ENCODE measurements at regions not wholly inside any gene's neighbourhood (a gene's known extent, or its start where the extent isn't known, plus 50 kb on each side); places are given as distances from the start of the nearest gene placed in this dataset.

DNA sequence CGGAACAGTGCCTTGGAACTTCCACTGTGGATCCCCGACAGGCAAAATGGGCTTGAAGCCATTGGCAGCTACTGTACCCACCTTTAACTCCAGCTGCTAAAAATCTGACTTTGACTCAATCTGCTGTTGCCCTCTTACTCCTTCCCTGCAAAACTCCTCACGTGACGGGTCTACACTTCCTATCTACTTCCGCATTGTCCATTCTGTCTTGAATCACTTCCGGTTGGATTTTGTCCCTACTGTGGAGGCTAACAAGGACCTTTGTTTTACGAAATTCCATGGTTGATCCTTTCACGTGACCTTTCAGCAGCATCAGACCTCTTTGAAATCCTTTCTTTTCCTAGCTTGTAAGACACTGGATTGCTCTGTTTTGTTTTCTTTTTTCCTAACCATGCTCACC lies 268.4 kb downstream of the PRDM2 start:
- TF ChIP-seq CTCF (IDR thresholded peaks at IDR 0.05; ENCODE audit: extremely low read depth in 1 of 2, insufficient read depth in 1 of 2, low read depth in 1 of 2, low read length in 2 of 2) = no peak
- no peak for TF ChIP-seq MYC (IDR thresholded peaks at IDR 0.05; ENCODE audit: low read depth, low read length)
- TF ChIP-seq POLR2AphosphoS5 (IDR thresholded peaks at IDR 0.05; ENCODE audit: insufficient read depth, low read depth, low read length) = no peak
